Heart right ventricle (tissue), 16 donors: ENCODE measurements at regions not wholly inside any gene's neighbourhood (a gene's known extent, or its start where the extent isn't known, plus 50 kb on each side); places are given as distances from the start of the nearest gene placed in this dataset.

Experiments
- ATAC-seq, 8 donors: fragments of 200-7000 bp; cut with Tn5 transposase; one replicate each; pipeline ENCODE4 v1.9.1; 2020; ENCODE audit warnings: mild to moderate bottlenecking in 8 of 8, moderate library complexity in 8 of 8, moderate number of reproducible peaks in 1 of 8
- DNase-seq, 2 donors: peaks; one replicate each; pipeline ENCODE4 v3.0.0-alpha.2; 2020
- H3K27ac ChIP-seq, 10 donors: fragments of 200-600 bp; sonication (generic) in 2 of 10; one replicate each; pipeline versions ENCODE4 v1.5.0 to v1.8.0; 2020 to 2022; ENCODE audit warnings: mild to moderate bottlenecking in 3 of 10
- H3K27me3 ChIP-seq, 7 donors: fragments of 200-600 bp; one replicate each; pipeline ENCODE4 v1.8.0; 2021 to 2022; ENCODE audit warnings: mild to moderate bottlenecking in 2 of 7
- H3K36me3 ChIP-seq, 9 donors: fragments of 200-600 bp; sonication (generic) in 1 of 9; one replicate each; pipeline versions ENCODE4 v1.5.0 to v1.8.0; 2020 to 2022; ENCODE audit warnings: mild to moderate bottlenecking in 2 of 9
- H3K4me1 ChIP-seq, 9 donors: fragments of 200-600 bp; sonication (generic) in 1 of 9; one replicate each; pipeline versions ENCODE4 v1.5.0 to v1.8.0; 2020 to 2022; ENCODE audit warnings: mild to moderate bottlenecking in 4 of 9
- H3K4me3 ChIP-seq, 10 donors: fragments of 200-600 bp; sonication (generic) in 2 of 10; one replicate each; pipeline versions ENCODE4 v1.5.0 to v1.8.0; 2020 to 2022; ENCODE audit warnings: mild to moderate bottlenecking in 7 of 10, moderate library complexity in 2 of 10
- H3K9me3 ChIP-seq, 11 donors: fragments of 200-600 bp in 10 of 11; sonication (generic) in 2 of 11; one replicate each; pipeline versions ENCODE4 v1.5.0 to v1.8.0; 2013 to 2022; ENCODE audit warnings: mild to moderate bottlenecking in 2 of 11, control low read depth in 1 of 11, moderate library complexity in 1 of 11
- CTCF ChIP-seq, 9 donors: fragments of 200-600 bp; sonication (generic) in 2 of 9; IDR thresholded peaks; one replicate each; pipeline versions ENCODE4 v1.5.0 to v1.8.0; 2021 to 2022; ENCODE audit warnings: antibody characterized with exemption in 9 of 9, mild to moderate bottlenecking in 5 of 9, moderate library complexity in 1 of 9
- WGBS, 2 donors: extraction: QIAGEN DNeasy Blood & Tissue Kit; methylation state at CpG; one replicate each; pipeline ENCODE4 v1.1.7; 2013; ENCODE audit warnings: inconsistent platforms in 1 of 2; 5-methylcytosine and 5-hydroxymethylcytosine counted together
- intact Hi-C, 10 donors: fragments of 100-400 bp; cut with DNase I; formaldehyde crosslinking; loops; one replicate each; pipeline versions ENCODE4 v1.11.1 to v1.14.2; 2022
- donor health status: Arrhythmogenic right ventricular cardiomyopathy.
- donor health status: ischemic (EF 13 %, LVEDD 7.1; RV severe dilation, severe dysfunction).
- donor health status: healthy with polysubstance abuse.
- donor health status: DM: no; HTN: yes; CAD: no.
- donor health status: DM: no; HTN: no; CAD: no.
- donor health status: ischemic (EF 25% LVEDD 6.9; RV normal size, moderate dysfunction).
- donor health status: ischemic (EF 25% LVEDD 5.7; RV mildly dilated, moderate dysfunction).
- donor health status: healthy.
- donor health status: DM: yes; HTN: yes; CAD: no.
- donor health status: Ischemic cardiomyopathy.
- donor health status: ischemic (EF 35%, LVEDD 5.7; RV mildly dilated, moderate dysfunction).
- donor health status: nonischemic (EF 11% LVEDD 7.7; RV severe dilation, severe dysfunction).
- donor health status: DM: yes; HTN: yes; CAD: no.
- donor health status: PGD.
- donor health status: ischemic (EF 29% LVEDD 5.4; RV normal size, mild dysfunction).
- donor health status: nonischemic (EF 23%, LVEDD 6.1; RV moderate dilation, normal function).

- WGBS, 2 donors, result 84 to 85% methylated on average over 11 of the region's 11 CpGs
Measured at GRCh38 chr5:2375757-2376250, 375.7 kb downstream of the IRX2 start.

GRCh38 chr5:2375291-2375690 is 376.2 kb downstream of the IRX2 start:
- H3K27ac ChIP-seq, result no peak overlapping the region
- H3K27me3 ChIP-seq, result no peaks in the 10 kb centered on the region
- no peaks in the 10 kb centered on the region for H3K9me3 ChIP-seq
- H3K36me3 ChIP-seq, result no peaks in the 10 kb centered on the region
- H3K4me1 ChIP-seq, result no peaks in the 10 kb centered on the region
- no peak for TF ChIP-seq CTCF (IDR thresholded peaks at IDR 0.05)
- no peak for DNase-seq
- H3K4me3 ChIP-seq, result no peak overlapping the region
- intact Hi-C loops, result no loop called here
- no peak for ATAC-seq
- WGBS, 2 donors, result 89 to 91% methylated on average over 13 of the region's 13 CpGs

More at GRCh38 chr5:2375757-2376250, 375.7 kb downstream of the IRX2 start:
- TF ChIP-seq CTCF (IDR thresholded peaks at IDR 0.05), result no peak
- ATAC-seq, result no peak
- no peaks in the 10 kb centered on the region for H3K36me3 ChIP-seq
- no peak overlapping the region for H3K27ac ChIP-seq
- no peaks in the 10 kb centered on the region for H3K27me3 ChIP-seq
- H3K4me1 ChIP-seq, result no peaks in the 10 kb centered on the region
- intact Hi-C loops, result no loop called here
- H3K4me3 ChIP-seq, result no peak overlapping the region
- no peak for DNase-seq
- H3K9me3 ChIP-seq, result no peaks in the 10 kb centered on the region

- no peak for TF ChIP-seq CTCF (IDR thresholded peaks at IDR 0.05)
- no peak overlapping the region for H3K27ac ChIP-seq
- ATAC-seq (no peak), DNase-seq (no peak)
- intact Hi-C loops, result no loop called here
- no peaks in the 10 kb centered on the region for H3K27me3 ChIP-seq
- no peaks in the 10 kb centered on the region for H3K4me1 ChIP-seq
- H3K9me3 ChIP-seq, result no peaks in the 10 kb centered on the region
- 88 to 89% methylated on average over 13 of the region's 13 CpGs for WGBS, 2 donors
- H3K36me3 ChIP-seq, result no peaks in the 10 kb centered on the region
- no peak overlapping the region for H3K4me3 ChIP-seq
Measured at GRCh38 chr5:2374703-2375102, 376.8 kb downstream of the IRX2 start.

GRCh38 chr5:2373631-2374030 is 377.8 kb downstream of the IRX2 start:
- ATAC-seq, result no peak
- H3K9me3 ChIP-seq, result peaks cover 0 to 7% (median 0%) of the 10 kb centered on the region in 11 donors
- H3K4me3 ChIP-seq, result no peak overlapping the region
- H3K27me3 ChIP-seq, result no peaks in the 10 kb centered on the region
- WGBS, 2 donors, result 82 to 85% methylated on average over 6 of the region's 6 CpGs
- no peak overlapping the region for H3K27ac ChIP-seq
- intact Hi-C loops, result no loop called here
- H3K4me1 ChIP-seq, result no peaks in the 10 kb centered on the region
- DNase-seq, result no peak
- no peaks in the 10 kb centered on the region for H3K36me3 ChIP-seq
- TF ChIP-seq CTCF (IDR thresholded peaks at IDR 0.05), result no peak

GRCh38 chr5:2371419-2371710 is 380.1 kb downstream of the IRX2 start:
- intact Hi-C loops, result no loop called here
- Histone ChIP-seq H3K4me1 (no peaks in the 10 kb centered on the region), H3K4me3 (no peak overlapping the region), H3K27me3 (no peaks in the 10 kb centered on the region), H3K36me3 (no peaks in the 10 kb centered on the region), H3K27ac (no peak overlapping the region), H3K9me3 (peaks cover 0 to 18% (median 0%) of the 10 kb centered on the region in 11 donors)
- DNase-seq (no peak), ATAC-seq (no peak)
- WGBS, 2 donors, result 81 to 86% methylated on average over 14 of the region's 14 CpGs
- TF ChIP-seq CTCF (IDR thresholded peaks at IDR 0.05), result no peak
